Loucy (cell line): ENCODE measurements at regions not wholly inside any gene's neighbourhood (a gene's known extent, or its start where the extent isn't known, plus 50 kb on each side); places are given as distances from the start of the nearest gene placed in this dataset.

Experiments
- H2AFZ ChIP-seq: fragments of 200-600 bp; sonication (generic); 2 replicates; pipeline ENCODE4 v1.6.0; 2016; ENCODE audit warnings: antibody characterized with exemption, mild to moderate bottlenecking, low read length, moderate library complexity
- H3F3A ChIP-seq: fragments of 200-600 bp; 2 replicates; pipeline ENCODE4 v1.6.0; 2016; ENCODE audit warnings: antibody characterized with exemption, low read depth, mild to moderate bottlenecking
- H3K27me3 ChIP-seq: fragments of 200-600 bp; sonication (generic); 2 replicates; pipeline ENCODE4 v1.6.1; 2014; ENCODE audit warnings: low read length, mild to moderate bottlenecking; ENCODE audit not compliant: insufficient read depth, poor library complexity, severe bottlenecking
- H3K36me3 ChIP-seq: fragments of 200-600 bp; sonication (generic); 2 replicates; pipeline ENCODE4 v1.6.1; 2016; ENCODE audit warnings: low read length; ENCODE audit not compliant: insufficient read depth
- H3K4me1 ChIP-seq: fragments of 200-600 bp; sonication (generic); 2 replicates; pipeline ENCODE4 v1.5.1; 2014; ENCODE audit warnings: low read length, mild to moderate bottlenecking; ENCODE audit not compliant: insufficient read depth, poor library complexity, severe bottlenecking
- H3K4me2 ChIP-seq: fragments of 200-600 bp; sonication (generic); 2 replicates; pipeline ENCODE4 v1.6.0; 2014; ENCODE audit warnings: antibody characterized with exemption, low read length, low read depth, mild to moderate bottlenecking; ENCODE audit not compliant: poor library complexity, severe bottlenecking
- H3K4me3 ChIP-seq: fragments of 200-600 bp; sonication (generic); 2 replicates; pipeline ENCODE4 v1.5.1; 2014; ENCODE audit warnings: low read length, mild to moderate bottlenecking, mixed read lengths; ENCODE audit not compliant: poor library complexity, severe bottlenecking
- H3K79me2 ChIP-seq: fragments of 200-600 bp; sonication (generic); 2 replicates; pipeline ENCODE4 v1.6.1; 2014; ENCODE audit warnings: low read length; ENCODE audit not compliant: insufficient read depth
- H3K9ac ChIP-seq: fragments of 200-600 bp; sonication (generic); 2 replicates; pipeline ENCODE4 v1.6.0; 2014; ENCODE audit warnings: mild to moderate bottlenecking, low read depth, low read length, moderate library complexity; ENCODE audit not compliant: poor library complexity, severe bottlenecking
- H3K9me2 ChIP-seq: fragments of 200-600 bp; sonication (generic); replicated peaks from 2 replicates; pipeline ENCODE4 v1.6.1; 2016; ENCODE audit warnings: low read depth, low read length, mixed read lengths
- H3K9me3 ChIP-seq: fragments of 200-600 bp; sonication (generic); 2 replicates; pipeline ENCODE4 v1.6.1; 2014; ENCODE audit warnings: mild to moderate bottlenecking, antibody characterized with exemption, low read length, low read depth; ENCODE audit not compliant: insufficient read depth
- H4K20me1 ChIP-seq: fragments of 200-600 bp; sonication (generic); 2 replicates; pipeline ENCODE4 v1.6.0; 2014; ENCODE audit warnings: antibody characterized with exemption, low read length, mild to moderate bottlenecking; ENCODE audit not compliant: insufficient read depth, poor library complexity, severe bottlenecking
- CTCF ChIP-seq: fragments of 200-600 bp; sonication (generic); conservative IDR thresholded peaks from 2 replicates; pipeline ENCODE4 v1.5.1; 2014; ENCODE audit warnings: mild to moderate bottlenecking, antibody characterized with exemption, low read length
- EZH2phosphoT487 ChIP-seq: fragments of 200-600 bp; IDR thresholded peaks from 2 replicates; pipeline ENCODE4 v1.6.1; 2018; ENCODE audit warnings: antibody characterized with exemption, mild to moderate bottlenecking, moderate library complexity, borderline replicate concordance

GRCh38 chr4:37073226-37073840, 171.2 kb upstream of the NWD2 start:
- H3K4me3 ChIP-seq = peak overlapping the region; percentile 37
- no peaks in the 10 kb centered on the region for H3K36me3 ChIP-seq
- peak overlapping the region; percentile 87 for H2AFZ ChIP-seq
- H3K9ac ChIP-seq = no peak overlapping the region
- no peaks in the 10 kb centered on the region for H3K79me2 ChIP-seq
- H3K9me3 ChIP-seq = no peaks in the 10 kb centered on the region
- peak overlapping the region; percentile 53 for H3K4me2 ChIP-seq
- H4K20me1 ChIP-seq = no peaks in the 10 kb centered on the region
- no peaks in the 10 kb centered on the region for H3K9me2 ChIP-seq
- TF ChIP-seq EZH2phosphoT487 (no peak), CTCF (no peak)
- no peaks in the 10 kb centered on the region for H3K4me1 ChIP-seq
- no peaks in the 10 kb centered on the region for H3F3A ChIP-seq
- no peaks in the 10 kb centered on the region for H3K27me3 ChIP-seq

DNA sequence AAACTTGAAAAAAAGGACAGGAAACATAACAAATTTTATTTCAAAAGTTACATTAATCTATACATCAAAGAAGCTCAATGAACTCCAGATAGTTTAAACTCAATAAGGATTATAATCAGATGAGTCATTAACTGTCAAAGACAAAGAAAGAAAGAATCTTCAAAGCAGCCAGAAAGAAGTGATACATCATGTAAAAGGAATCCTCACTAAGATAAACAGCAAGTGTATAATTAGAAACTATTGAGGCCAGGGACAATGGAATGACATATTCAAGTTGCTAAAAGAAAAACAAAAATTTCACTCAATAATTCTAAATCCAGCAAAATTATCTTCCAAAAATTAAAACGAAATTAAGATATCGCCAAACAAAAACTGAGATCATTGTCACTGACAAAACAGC, 161.6 kb upstream of the NWD2 start:
- no peaks in the 10 kb centered on the region for H3K27me3 ChIP-seq
- no peaks in the 10 kb centered on the region for H3K9me3 ChIP-seq
- no peaks in the 10 kb centered on the region for H3K36me3 ChIP-seq
- H4K20me1 ChIP-seq = no peaks in the 10 kb centered on the region
- no peak overlapping the region for H2AFZ ChIP-seq
- TF ChIP-seq EZH2phosphoT487 = no peak
- TF ChIP-seq CTCF = no peak
- H3F3A ChIP-seq = no peaks in the 10 kb centered on the region
- H3K79me2 ChIP-seq = no peaks in the 10 kb centered on the region
- no peak overlapping the region for H3K4me3 ChIP-seq
- H3K9me2 ChIP-seq = no peaks in the 10 kb centered on the region
- H3K4me2 ChIP-seq = no peak overlapping the region
- H3K9ac ChIP-seq = no peak overlapping the region
- H3K4me1 ChIP-seq = no peaks in the 10 kb centered on the region

DNA sequence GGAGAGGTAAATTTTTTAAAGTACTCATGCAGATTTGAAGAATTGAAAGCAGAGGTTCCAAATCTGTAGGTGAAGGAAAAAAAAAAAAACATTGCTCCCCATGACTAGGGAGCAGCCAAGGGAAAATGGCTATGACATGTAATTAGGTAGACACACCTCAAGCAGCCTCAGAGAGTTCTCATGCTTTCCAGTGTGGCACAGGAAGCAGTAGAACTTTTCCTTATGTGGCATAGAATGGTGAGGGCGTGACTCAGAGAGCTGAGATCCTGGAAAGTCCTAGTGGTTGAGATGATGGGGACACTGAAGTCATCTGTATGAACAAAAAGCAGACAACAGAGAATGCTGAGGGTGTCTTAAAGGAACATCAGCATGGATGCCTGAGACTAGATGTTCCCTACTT, 148.6 kb upstream of the NWD2 start:
- H3K4me1 ChIP-seq = no peaks in the 10 kb centered on the region
- H3K79me2 ChIP-seq = no peaks in the 10 kb centered on the region
- H3K9me3 ChIP-seq = no peaks in the 10 kb centered on the region
- H3F3A ChIP-seq = no peaks in the 10 kb centered on the region
- no peaks in the 10 kb centered on the region for H3K36me3 ChIP-seq
- H3K9me2 ChIP-seq = no peaks in the 10 kb centered on the region
- no peak overlapping the region for H2AFZ ChIP-seq
- no peaks in the 10 kb centered on the region for H4K20me1 ChIP-seq
- no peak overlapping the region for H3K4me3 ChIP-seq
- H3K9ac ChIP-seq = no peak overlapping the region
- no peaks in the 10 kb centered on the region for H3K27me3 ChIP-seq
- H3K4me2 ChIP-seq = no peak overlapping the region
- TF ChIP-seq EZH2phosphoT487 (no peak), CTCF (no peak)
